GM21619 (cell line): ENCODE measurements at regions not wholly inside any gene's neighbourhood (a gene's known extent, or its start where the extent isn't known, plus 50 kb on each side); places are given as distances from the start of the nearest gene placed in this dataset.

Experiments
- ATAC-seq: cut with Tn5 transposase; IDR thresholded peaks from one replicate; pipeline ENCODE4 v1.9.1; 2021; ENCODE audit not compliant: unreplicated experiment

DNA sequence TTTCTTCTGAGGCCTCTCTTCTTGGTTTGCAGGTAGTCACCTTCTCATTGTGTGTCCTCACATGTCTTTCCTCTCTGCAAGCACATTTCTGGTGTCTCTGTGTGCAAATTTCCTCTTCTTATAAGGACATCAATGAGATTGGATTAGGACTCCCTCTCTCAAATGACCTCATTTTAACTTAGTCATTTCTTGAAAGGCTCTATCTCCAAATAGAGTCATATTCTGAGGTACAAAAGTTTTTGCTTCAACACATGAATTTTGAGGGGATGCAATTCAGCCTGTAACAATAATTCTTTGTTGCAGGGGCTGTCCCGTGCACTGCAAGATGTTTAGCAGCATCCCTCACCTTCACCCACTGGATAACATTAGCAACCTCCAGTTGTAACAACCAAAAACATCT is 115.0 kb upstream of the DCBLD2 start:
- ATAC-seq: no peak

DNA sequence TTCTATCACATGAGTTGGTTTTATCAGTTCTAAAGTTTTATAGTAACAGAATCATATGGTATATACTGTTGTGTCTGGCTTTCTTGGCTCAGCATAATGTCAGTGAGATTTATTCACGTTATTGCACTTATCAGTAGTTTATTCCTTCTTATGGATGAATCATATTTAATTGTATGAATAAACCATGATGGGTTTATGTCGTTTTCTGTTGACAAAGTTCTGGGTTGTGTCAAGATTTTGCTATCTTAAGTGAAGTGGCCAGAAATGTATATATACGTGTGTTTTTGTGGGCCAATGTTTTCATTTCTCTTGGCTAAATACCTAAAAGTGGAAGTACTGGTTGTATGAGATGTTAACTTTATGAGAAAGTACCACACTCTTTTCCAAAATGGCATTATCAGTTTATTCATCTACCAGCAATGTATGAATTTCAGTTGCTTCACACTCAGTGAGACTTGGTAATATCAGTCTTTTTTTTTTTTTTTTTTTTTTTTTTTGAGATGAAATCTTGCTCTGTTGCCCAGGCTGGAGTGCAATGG is 112.4 kb upstream of the DCBLD2 start:
- ATAC-seq: no peak

DNA sequence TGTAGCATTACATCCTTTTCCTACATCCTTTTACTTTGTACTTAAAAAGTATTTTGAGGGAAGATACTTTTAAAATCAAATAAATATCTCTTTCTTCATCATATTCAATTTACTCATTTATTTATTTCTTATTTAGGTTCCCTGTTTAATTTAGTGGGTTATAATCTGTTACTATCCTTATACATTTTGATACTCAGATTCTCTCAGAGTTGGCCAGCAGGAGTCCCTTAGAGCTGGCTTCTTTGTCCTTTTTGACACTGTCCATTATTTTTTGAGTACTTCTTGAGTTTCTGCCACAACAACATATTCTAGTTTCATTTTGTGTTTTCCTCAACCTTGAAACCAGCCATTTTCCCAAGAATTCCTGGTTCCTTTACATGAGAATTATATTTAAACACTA is 111.6 kb upstream of the DCBLD2 start:
- no peak for ATAC-seq

DNA sequence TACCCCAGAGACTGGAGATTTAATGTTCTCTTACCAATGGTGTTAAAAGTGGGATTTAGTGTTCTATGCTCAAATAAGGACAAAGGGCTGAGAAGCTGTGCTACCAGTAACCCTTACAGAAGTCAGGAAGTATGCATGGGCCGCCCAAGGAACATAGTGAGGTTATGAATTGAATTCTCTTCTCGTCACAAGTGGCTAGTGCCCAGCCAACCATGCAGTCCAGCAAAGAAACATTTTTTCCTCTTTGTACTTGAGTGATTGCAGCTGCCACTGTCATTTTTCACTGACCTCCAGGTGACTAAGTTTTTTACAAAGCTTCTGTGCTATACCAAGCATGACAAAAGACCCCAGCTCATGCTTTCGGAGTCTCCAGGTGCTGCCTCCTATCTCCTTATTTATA is 110.6 kb upstream of the DCBLD2 start:
- peak; percentile 90 for ATAC-seq

DNA sequence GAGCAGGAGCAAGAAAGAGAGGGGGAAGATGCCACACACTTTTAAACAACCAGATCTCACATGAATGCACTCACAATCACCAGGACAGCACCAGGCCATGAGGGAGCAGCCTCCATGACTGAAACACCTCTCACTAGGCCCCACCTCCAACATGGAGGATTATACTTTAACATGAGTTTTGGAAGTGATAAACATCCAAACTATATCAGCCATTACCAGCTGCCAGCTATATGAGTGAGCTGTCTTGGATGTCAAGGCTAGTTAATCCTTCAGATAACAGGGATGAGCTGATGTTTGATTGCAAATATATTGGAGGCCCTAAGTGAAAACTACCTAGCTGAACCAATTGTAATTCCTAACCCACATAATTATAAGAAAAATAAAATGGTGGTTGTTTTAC is 108.4 kb upstream of the DCBLD2 start:
- no peak for ATAC-seq

DNA sequence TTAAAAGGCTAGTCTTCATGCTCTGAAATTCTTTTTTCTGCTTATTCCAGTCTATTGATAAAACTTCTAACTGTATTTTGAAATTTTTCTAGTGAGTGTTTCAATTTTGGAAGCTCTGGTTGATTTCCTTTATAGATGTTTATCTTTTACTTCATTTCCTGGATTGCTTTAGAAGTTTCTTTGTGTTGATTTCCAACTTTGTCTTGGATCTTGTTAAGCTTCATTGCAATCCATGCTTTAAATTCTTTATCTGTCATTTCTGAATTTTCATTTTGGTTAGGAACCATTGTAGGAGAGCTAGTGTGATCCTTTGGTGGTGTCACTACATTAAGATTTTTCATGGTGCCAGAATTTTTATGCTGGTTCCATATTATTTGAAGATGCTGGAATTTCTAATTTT is 105.2 kb upstream of the DCBLD2 start:
- no peak for ATAC-seq

DNA sequence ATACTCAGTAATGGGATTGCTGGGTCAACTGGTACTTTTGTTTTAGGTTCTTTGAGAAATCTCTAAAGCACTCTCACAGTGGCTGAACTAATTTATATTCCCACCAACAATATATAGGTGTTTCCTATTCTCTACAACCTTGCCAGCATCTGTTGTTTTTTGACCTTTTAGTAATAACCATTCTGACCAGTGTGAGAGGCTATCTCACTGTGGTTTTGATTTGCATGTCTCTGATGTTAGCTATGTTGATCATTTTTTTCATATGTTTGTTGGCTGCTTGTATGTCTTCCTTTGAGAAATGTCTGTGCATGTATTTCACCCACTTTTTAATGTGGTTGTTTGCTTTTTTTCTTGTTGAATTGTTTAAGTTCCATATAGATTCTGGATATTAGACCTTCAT is 98.2 kb upstream of the DCBLD2 start:
- ATAC-seq: no peak

DNA sequence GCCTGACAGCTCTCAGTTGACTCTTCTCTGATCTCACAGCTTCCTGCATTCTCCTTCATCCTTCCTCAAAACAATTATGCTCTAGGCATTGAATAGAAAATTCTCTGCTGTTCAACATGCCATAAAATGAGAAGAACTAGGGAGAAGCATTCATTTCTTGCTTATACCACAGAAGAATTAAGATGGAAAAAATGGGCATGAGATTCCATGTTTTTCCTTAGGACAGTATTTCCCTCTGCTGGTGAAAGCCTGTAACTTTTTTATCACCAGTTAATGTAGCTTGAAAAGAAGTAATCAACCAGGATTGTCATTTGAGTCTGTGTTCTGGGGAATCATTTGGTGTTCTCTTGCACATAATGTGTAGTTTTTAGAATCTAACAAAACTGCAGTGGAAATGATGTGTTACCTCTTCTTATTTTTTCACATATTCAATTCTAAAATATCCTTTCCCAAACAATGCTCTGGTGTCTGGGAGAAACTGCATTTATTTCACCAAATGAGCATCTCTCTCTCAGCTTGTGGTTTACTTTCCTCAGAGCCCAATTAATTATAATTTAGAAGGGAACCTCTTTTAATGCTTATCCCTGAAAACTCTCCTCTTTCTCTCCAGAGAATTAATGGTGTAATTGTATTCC is 92.8 kb upstream of the DCBLD2 start:
- ATAC-seq: no peak

DNA sequence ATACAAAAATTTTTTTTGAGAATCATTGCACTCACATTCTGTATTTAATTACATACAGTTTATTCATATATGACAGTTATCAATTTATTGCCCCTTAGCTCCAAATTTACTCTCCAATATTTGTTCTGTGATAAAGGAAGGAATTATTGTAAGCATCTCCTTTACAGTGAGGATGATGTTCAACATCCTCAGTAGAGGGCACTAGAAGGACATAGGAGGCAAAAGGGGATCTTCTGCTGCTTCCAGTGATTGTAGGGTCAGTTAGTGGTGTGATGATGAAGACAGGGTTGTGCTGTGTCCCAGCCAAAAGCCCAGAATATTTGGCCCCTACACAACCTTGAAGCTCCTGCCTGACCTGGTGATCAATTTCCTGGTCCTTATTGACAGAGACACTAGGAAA is 89.9 kb upstream of the DCBLD2 start:
- no peak for ATAC-seq

DNA sequence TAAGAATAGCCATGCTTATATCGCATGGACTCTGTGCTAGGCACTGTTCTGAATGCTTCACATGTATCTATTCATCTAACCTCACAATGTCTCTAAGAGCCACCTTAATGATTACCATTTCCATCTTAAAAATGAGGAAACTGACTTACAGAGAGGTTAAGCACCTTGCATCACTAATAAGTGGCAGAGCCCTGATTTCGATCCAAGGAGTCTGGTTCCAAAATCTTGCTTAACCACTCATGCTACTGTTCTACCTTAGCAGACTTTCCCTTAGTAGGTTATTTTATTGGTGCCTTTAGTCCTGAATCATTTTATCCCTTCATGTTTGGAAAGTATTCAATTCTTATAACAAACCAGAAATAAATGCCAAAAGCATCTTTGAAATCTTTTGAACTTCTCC is 89.2 kb upstream of the DCBLD2 start:
- ATAC-seq: no peak

DNA sequence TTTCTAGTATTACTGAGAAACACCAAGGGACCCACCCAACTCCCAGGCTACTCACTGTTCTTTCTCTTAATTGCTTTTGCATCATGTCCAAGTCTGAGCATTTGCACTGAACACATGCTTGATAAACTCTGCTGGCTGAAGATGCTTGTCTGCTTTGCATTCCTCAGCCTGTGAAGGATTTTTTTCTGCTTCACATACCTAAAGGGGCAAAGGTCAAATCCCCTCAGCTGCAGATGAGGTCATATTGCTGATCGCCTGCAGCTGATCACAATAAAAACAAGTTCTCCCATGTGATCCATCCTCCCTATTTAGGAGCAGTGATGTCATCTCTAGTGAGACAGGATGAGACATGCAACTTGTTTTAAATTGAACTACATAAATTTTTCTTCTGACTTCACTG is 84.6 kb upstream of the DCBLD2 start:
- ATAC-seq: no peak

DNA sequence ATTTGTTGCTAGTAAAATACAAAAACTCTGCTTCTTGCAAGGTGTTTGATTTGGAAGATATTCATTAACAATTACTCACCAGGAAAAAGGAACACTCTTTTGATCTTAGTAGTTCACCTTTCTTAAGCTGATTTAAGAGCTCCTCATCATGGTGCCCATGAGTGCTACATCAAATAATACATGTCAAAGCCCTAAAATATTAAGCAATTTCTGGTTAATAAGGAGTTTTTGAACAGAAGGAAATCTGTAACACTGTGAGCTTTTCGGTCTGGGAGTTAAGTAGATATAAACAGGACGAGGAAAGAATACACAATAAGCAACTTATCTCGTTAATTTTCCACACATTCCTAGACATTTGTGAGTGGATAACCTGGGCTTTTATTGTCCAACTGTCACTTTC is 83.9 kb upstream of the DCBLD2 start:
- no peak for ATAC-seq

DNA sequence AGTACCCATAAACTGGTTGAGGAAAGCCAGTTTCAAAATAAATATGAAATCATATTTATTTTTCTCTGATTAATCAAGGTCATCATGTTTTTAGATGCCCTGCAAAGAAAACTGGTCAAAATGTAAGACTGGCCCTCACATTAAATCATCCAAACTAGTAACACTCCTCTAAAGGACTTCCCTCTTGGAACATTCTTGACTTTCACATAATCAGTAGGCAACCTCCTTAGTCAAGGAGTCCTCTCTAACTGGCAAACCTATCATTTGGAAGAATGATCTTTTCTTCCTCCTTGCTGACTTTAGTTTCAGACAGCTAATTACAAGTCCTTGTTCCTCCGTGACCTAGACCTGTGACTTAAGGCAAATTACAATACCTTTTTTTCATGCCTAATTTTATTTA is 82.5 kb upstream of the DCBLD2 start:
- ATAC-seq: no peak

DNA sequence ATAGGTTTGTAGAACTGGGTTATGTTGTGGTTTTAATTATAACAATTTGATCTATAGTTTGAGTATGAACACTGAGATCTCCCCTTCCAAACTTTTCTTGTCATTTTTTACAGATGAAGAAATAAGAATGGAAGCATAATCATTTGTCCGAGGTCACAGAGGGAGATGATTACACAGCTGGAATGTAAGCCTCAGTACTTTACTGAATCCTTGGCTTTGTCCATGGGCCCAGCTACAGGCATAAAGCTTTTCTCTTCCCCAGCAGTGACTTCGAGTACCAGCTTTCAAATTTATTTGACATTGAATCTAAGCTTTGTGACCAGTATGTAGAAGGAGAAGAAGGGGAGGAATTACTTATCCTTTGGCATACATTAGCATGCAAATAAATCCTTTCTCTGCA is 80.9 kb upstream of the DCBLD2 start:
- ATAC-seq: no peak

DNA sequence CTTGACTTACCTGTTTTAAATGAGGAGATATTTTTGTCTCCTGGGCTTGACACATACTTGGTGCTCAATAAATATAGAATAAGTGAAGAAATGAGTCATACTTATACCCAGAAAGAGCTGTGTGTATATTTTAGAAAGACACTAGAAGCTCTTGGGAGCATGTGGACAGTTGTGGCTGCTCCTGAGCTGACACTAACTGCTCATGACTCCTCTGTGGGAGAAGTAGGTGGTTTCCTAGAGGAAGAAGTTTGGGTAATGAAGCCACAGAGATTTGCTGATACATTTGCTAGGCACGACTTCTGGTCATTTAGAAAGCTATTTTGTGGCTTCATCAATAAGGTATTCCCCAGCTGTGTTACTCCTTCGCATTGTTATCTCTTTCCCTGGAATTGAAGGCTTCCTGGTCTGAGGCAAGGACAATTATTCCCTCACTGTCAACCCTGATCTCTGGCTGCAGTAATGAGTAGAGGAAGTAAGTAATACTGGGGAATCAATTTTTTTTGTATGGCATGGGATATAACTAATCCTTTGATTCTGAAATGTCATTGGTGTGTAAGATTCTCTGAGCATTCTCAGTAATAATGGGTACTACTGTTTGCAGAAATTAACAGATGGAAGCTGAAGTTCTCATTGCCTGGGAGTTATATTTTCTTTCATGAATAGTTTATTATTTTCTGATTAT is 79.6 kb upstream of the DCBLD2 start:
- peak; percentile 87 for ATAC-seq

DNA sequence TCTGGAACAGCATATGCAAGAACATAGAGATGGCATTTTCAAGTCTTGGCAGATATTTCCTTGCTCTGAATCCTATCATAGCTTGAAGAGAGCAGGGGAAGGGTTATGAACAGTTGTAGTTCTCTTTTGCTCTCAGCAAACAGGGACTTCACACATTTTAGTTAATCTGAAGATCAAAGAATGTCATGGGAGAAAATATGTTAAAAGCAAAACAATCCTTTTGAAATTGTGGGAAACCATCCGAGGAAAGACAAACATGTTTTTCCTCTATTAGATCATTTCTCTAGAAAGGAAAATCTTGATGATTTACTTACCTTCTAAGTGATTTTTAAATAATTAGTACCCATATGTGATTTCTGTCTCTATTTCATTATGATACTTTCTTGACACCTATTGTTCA is 77.8 kb upstream of the DCBLD2 start:
- no peak for ATAC-seq

DNA sequence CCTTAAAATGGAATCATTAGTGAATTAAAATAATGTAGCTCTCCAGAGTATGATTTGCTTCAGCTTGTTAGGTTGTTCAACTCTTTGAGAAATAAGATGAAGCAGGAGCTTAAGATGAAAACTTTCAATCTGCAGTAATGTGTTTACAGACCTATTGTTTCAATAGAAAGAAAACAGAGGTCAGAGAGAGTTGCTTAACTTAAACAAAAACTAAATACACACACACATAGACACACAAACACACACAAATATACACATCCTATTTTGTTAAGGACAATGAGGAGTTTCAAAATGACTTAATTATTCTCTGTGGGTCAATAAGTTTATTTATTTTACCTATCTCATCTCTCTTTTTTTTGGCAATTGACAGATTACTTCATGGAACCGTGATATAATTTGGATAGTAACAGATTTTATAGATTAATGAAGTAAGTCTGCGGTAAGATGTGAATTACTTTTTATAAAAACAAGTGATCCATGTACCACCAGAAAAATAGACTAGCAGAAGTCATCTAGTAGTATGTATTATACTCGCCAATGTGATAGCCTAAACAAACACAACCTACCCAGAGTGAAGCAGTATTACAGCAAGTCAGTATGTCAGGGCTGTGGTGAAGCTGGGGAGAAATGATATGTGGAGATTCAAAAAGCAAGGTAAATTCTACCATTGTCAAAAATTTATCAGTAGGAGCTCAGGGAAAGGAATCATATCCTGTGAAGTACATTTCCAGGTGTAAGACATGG is 76.7 kb upstream of the DCBLD2 start:
- no peak for ATAC-seq

DNA sequence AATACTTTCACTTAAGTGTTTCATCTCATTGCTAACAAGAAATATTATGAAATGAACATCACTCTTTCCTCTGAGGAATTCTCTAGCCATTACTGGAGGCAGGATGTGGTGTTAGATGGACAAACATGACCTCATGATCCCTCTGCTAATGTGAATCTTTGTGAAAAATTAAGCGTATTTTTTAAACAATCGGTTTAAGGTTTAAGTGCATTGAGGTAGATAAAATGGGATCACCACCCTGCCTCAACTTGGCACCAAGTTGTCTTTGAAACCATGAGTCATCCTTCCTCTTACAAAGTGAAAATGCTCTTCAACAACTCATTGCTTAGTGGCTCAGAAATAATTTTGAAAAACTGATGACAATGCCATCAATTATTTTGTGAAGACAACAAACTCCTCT is 76.0 kb upstream of the DCBLD2 start:
- ATAC-seq: no peak

DNA sequence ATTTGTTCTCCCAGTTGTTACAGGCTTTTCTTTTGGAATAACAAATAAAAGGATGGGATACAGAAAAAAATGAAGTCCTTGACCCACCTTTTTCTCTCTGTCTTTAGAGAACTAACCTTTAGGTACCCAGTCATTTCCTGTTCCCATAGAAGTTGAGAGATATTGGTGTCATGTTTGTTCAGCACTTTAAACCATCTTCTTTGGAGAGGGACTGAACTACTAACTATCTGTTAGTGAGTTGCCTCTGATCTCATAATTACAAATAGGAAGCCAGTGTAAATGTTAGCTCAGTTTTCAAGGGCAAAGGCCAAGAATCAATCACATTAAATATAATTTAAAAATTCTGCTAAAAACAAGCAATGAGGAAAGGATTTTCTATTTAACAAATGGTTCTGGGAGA is 72.9 kb upstream of the DCBLD2 start:
- ATAC-seq: no peak

DNA sequence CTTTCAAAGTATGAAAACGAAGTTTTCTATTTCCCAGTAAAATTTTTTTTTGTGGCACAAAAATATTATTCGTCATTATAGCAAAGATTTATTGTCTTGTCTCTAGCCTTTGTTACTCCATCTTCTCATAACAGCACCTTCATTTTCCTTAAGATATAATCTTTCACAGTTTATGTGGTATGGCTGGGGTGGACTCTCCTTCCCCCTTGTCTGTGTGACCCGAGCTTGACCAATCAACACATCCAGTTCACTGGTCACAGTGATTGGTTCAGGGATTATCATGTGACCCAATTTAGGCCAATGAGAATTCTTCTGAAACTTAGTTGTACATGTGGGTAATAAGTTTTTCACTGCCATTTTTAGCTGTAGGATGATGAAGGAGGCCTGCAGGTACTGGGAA is 71.2 kb upstream of the DCBLD2 start:
- ATAC-seq: no peak

DNA sequence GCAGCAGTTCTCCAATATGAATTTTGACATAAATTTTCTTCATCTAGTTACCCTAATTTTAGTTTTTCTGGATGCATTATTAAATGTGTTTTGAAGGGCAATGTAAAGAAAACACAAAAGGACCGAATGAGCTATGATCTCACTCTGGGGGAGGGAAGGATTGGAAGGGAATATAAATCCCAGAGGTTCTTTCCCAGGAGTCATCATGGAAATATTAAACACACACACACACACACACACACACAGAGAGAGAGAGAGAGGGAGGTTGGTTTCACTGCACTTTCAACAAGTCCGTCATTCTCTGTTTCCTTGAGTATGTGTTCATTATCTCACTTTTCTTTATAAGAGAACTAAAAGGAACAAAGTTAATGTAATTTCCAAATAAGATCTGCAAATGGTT is 70.7 kb upstream of the DCBLD2 start:
- ATAC-seq: no peak

DNA sequence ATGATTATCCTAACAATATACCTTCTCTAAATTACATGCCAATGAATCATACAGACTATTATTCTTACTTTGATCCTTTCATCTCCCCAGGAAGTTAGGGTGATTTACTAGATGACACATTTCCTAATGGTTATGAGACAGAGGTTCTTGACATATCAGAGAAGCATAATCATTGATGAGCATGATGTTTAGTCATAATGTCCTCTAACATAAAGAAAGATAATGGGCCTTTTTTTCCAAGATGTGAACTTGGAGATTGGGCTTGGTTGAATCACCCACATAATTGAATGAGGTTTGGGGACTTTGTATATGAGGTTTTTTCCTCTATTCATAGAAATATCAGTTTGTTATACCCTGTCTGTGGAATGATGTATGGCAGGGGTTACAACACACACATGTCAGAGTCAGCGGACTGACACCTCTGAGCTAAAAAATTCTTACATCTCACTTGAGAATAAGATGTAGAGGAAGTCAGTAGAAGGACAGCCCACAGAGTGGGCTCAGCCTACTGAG is 69.7 kb upstream of the DCBLD2 start:
- peak; percentile 57 for ATAC-seq
